NT2/D1 (cell line): ENCODE measurements at regions not wholly inside any gene's neighbourhood (a gene's known extent, or its start where the extent isn't known, plus 50 kb on each side); places are given as distances from the start of the nearest gene placed in this dataset.

ENCODE experiments used
- YY1 ChIP-seq: IDR thresholded peaks from 2 replicates; pipeline ENCODE4 v1.6.1; 2011; ENCODE audit not compliant: insufficient read length, insufficient read depth
- ZNF274 ChIP-seq: IDR thresholded peaks from 2 replicates; pipeline ENCODE4 v1.6.1; 2011; ENCODE audit warnings: mild to moderate bottlenecking, low read depth, low read length

DNA sequence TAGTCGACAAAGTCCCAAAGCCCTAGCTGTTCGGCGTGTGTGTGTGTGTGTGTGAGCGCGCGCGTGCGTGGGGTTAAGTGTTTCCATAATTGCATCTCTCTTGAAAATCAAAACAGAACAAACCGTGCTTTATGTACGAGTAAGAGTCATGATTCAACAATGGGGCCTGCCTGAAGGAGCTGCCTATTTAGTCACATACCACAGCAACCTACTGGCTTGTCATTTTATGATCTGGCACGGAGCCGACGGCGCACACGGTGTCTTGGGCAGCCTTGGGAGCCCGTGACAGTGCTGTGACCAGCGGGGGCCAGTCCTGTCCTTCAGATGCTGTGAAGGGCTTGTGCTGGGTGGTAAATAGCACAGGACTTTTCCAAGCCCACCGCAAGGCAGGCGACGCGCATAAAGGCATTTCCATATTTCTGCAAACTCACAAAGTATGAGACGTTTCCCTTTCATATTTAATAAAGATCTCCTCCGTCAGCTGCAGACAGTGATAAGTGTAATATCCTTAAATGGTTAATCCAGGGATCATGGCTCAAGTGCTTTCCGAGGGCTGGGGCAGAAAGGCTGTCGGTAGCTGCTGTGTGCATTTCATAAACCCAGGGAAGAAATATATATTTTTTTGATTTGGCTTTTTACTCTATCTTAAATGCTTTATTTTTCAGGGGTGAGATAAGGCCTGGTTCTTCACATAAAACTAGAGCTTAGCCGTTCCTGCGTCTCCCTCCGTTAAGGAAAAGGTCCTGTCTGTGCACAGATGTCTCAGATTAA lies 270.2 kb upstream of the IRX1 start:
- no peak for TF ChIP-seq YY1
- TF ChIP-seq ZNF274, result no peak
